NCI-H1092 treated with DMSO at 0.1 percent for 48 hours (cell line): ENCODE measurements at regions not wholly inside any gene's neighbourhood (a gene's known extent, or its start where the extent isn't known, plus 50 kb on each side); places are given as distances from the start of the nearest gene placed in this dataset.

Experiments
- DNase-seq: peaks from one replicate; lab custom pipeline; 2025; lab: John Stamatoyannopoulos, UW

DNA sequence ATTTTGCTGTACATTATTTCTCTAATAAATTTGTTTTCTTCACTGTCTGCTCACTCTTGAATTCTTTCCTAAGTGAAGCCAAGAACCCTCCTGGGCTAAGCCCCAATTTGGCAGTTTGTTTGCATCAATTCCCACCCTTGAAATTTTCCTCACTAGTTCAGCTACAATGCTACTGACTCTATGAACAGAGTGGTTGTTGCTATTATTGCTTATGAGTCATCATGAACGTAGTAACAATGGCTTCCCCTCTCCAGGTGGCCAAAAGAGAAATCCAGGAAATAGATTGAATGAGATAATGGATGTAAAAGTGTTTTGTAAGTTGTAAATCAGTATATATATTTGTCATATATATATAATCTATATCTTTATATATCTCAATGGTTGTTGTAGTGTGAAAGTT is 193.0 kb downstream of the URB2 start:
- DNase-seq, result no peak

DNA sequence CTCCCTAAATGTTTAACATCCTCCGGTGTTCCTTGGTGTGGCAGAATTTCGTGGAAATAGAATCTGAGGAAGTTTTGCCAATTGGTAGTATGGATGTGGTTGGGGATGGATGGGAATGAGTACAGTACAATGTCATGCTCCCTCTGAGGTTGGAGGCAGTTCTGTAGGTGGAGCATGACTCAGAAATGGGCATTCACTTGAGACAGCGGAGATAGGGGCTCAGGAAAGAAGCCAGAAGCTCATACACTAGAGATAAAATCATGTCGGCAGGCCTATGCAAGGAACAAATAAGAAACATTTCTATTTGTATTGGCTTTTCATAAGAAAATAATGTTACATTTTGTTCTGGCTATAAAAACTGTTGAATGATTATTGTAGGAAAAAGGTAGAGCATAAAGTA is 196.0 kb downstream of the URB2 start:
- no peak for DNase-seq

DNA sequence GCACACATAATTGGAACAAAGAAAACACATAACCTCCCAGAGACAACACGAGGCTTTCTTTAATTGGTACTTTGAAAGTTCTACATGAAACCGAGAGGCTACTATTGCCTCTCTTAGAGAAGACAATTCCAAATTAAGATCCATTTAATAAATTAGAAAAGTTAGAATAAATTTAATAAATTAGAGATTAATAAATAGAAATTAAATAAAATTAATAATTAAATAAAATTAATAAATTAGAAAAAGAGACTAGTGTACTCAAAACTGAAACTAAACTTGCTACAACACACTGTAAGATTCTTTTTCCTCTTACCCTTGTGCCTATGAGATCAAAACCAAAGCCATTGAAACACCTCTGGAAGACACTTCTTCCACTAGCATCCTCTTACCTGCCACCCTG is 199.0 kb downstream of the URB2 start:
- DNase-seq, result no peak

DNA sequence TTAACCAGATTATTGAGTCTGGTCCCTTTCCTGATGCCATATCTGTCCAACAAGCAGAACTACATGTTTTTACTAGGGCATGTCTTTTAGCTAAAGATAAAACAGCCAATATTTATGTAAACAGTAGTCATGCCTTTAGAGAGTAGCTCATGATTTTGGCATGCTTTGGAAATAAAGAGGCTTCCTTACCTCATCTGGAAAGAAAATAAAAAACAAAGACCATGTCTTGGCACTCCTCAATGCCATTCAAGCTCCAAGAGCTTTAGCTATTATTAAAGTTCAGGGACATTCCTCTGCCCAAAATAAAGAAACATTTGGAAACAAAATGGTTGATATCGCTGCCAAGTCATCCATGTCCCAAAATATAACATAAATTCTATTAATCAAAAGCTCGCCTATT is 202.4 kb downstream of the URB2 start:
- DNase-seq, result no peak

DNA sequence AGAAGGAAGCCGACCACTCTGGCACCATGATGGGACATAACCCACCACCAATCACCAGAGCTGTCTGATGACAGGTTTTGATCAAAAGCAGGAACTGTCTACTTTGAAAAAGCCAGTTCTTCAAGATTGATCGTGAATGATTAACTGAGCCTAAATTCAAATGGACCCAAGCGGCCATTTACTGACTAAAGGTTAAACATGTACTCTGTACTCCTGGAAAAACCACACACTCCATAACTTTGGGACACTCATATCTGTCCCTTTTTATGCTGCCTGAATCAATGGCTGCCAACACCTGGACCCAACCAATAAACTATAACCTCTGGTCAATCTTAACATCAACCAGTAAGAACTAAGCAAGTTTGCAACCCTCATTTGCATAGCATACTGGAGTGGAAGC is 206.6 kb downstream of the URB2 start:
- no peak for DNase-seq

DNA sequence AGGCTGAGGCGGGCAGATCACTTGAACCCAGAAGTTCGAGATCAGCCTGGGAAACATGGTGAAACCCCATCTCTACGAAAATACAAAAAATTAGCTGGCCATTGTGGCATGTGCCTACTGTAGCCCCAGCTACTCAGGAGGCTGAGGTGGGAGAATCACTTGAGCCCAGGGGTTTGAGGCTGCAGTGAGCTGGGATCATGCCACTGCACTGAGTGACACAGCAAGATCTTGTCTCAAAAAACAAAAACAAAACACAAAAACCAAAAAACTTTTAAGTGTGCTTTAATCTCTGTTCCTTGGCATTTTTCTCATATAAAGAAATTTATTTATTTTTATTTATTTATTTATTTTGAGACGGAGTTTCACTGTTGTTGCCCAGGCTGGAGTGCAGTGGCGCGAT is 208.2 kb downstream of the URB2 start:
- DNase-seq, result no peak

DNA sequence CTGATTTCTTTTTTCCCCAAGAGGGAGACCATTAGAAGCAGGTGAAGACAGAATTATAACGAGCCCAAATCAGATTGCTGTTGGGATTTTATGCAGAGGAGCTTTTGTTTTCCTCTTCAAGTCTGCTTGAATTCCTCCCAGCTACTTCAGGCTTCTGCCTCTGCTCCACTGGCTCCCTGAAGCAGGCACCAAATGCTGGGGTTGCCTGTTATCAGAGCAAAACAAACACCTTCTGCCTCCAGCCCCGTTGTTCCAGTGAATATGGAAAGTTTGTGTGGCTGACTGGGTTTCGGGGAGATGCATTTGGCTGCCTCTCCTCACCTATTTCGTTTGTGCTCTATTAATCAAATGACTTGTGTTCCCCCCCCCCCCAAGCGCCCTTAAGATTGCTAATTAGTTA is 209.2 kb downstream of the URB2 start:
- DNase-seq, result no peak

DNA sequence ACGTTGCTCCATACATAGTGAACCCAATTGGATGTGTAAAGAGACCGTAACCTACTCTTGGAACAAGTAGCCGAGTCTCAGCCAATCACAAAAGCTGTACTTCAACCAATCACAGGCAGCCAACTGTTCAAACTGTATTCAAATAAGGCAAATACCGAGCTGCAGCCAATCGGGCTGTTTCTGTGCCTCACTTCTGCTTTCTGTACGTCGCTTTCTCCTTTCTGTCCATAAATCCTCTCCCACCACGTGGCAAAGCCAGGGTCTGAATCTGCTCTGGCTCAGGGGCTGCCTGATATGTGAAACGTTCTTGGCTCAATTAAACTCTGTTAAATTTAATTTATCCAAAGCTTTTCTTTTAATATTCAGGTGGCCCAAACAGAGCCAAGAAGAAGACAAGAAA is 210.3 kb downstream of the URB2 start:
- DNase-seq, result no peak

DNA sequence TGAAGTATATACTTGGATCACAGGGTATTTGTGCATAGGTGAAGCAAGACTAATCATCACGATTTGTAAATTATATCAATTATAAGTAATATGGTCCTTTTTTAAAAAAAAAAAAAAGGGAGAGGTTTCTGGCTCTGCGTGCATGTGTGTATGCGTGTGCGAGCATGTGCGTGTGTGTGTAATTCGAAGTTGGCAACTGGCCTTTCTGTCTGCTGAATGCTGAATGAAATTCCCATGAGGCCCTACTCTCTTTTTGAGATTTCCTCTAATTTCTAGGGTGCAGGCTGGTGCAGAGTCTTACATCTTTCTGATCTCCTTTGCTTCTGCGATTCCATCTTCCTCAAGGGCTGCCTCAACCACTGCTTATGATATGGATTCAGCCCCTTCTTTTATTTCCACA is 212.2 kb downstream of the URB2 start:
- DNase-seq, result no peak

DNA sequence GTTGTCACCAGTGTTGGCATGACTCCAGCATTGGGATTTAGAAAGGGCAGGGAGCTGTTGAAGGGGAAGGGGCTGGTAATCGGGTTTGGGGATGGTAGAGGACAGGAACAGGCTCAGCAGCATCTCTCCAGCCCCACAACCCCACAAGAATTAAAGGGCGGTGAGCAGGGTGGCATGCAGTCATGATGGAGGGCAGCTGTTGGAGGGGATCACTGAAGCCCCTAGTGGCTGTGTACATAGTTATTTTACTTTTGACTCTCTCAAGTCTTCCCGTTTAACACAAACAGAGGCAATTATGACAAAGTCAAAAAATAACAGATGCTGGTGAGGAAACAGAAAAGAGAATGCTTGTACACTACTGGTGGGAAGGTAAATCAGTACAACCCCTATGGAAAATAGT is 213.8 kb downstream of the URB2 start:
- DNase-seq, result no peak

DNA sequence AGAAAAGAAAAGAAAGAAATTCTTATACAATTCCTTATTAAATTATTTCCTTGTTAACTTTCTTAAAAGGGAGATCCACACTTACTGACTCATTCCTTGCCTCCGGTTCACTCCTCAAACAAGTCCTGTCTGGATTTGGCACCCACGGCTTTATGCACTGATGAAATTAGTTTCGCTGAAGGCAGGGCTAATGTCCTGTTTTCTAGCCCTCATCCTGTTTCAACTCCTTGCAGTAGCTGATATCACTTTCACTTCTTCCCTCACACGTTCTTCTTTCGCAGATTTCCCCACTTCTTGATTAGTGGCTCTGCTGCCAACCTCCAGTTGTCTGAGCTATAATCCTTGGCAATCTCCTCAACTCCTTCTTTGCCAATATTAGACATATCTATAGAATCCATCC is 215.2 kb downstream of the URB2 start:
- no peak for DNase-seq

DNA sequence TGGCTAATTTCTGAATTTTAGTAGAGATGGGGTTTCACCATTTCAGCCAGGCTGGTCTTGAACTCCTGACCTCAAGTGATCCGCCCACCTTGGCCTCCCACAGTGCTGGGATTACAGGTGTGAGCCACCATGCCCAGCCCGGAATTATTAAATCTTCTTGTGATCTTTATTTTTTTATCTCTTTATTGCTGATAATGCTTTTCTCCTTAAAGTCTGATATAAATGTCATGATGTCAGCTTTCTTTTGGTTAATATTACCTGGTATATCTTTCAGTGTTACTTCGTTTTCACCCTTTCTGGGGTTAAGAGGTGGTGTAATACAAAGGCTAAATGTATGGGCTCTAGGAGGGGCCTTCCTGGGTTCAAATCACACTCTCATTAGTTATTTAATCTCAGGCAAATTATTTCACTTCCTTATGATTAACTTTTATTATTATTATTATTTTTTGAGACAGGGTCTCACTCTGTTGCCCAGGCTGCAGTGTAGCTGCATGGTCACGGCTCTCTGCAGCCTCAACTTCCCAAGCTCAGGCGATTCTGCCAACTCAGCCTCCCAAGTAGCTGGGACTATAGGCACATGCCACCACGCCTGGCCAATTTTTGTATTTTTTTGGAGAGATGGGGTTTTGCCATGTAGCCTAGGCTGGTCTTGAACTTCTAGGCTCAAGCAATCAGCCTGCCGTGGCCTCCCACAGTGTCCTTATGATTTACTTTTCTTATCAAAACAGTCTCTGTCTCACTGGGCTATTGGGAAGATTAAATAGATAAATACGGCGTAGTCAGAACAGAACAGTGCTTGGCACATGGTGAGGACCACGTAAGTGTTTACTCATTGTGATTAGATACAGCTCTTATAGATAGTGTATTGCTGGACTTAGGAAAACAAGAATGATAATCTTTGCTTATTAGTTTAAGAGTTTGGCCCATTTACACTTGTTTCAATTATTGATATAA is 216.5 kb downstream of the URB2 start:
- peak; percentile 34 for DNase-seq

DNA sequence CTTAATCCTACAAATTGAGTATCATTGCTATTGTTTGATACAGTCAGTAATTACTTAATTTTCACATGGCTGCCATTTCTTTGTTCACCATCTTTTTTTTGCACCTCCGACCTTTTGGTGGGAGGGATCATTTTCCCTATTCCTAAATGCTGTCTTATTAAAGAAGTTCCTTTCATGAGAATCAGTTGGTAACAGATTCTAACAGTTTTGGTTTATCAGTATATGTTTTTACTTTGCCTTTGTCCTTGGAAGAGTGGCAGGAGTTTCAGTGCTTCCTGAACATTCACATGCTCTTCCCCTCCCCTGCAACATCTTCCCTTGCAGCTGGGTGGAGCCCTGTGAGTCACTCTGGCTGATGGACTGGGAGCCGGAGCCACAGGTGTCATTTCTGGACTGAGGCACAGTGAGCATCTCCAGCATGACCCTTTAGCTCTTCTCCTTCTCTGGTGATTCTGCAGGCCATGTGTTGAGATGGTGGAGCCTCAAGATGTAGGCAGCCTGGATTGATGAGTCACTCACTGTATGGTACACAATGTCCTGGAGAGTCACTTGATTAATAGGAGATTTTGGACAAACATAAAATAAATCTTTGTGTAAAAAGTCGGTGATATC is 217.7 kb downstream of the URB2 start:
- DNase-seq, result no peak

DNA sequence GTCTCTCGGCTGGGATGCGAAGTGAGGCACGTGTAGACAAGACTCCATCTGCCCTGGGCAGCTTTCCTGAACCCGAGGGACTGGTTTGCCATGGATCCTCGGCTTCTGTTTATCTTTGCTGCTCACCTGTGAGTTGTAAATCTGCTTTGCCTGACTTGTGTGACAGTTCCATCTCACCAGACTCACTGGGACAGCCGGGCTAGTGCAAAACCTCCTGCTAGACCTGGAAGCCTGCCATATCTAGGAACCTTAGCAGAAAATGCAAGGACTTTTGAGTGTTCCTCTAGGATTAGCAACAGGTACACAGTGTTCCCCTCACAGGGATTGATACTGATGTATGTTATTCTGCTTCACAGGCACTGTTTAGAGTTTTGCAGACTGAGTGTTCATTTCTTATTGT is 218.6 kb downstream of the URB2 start:
- DNase-seq, result peak; percentile 36

DNA sequence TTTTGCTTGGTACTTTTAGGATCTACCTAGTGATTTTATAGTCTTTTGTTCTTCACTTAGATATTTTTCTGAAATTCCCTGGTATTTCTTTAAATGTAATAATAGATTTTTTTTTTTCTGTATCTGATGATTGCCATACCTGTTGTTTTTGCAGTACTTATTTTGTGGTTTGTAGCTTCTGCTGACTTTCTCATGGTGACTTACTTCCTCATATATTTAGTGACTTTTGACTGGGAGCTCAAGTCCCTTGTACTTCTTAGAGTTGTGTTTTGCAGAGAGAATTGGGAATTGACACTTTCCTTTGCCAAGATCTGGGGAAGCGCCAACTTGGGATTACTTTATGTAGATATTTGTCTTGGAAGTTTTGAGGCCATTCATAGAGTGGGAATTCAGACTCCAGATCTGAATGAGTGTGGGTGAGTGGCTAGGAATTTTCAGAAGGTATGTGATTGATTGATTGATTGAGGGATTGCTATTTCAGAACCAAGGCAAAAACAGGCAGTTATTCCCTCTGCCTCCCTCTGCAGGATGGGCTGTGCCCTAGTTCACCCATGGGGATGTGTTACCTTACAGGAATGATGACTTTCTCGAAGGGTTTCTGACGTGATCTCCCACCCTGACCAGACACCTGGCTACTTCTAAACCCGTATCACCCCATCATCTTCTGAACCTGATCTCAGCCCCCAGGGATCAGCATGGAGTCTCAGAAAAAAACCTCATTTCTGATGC is 219.5 kb downstream of the URB2 start:
- no peak for DNase-seq

DNA sequence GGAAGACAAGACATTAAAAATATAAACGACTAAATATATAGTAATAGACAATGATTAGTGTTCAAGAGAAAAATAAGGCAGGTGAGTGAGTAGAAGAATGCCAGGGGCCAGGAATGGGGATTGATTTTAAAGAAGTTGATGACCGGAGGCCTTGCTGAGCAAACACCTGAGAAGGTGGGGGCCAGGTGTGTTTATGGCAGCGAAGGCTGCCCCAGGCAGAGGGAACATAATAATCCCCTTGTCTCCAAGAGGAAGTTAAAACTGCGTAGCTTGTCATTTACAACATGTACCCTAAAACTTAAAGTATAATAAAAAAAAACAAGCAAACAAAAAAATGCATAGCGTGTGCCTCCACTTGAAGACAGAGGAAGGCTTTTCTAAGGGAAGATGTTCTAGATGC is 220.3 kb downstream of the URB2 start:
- DNase-seq, result no peak

DNA sequence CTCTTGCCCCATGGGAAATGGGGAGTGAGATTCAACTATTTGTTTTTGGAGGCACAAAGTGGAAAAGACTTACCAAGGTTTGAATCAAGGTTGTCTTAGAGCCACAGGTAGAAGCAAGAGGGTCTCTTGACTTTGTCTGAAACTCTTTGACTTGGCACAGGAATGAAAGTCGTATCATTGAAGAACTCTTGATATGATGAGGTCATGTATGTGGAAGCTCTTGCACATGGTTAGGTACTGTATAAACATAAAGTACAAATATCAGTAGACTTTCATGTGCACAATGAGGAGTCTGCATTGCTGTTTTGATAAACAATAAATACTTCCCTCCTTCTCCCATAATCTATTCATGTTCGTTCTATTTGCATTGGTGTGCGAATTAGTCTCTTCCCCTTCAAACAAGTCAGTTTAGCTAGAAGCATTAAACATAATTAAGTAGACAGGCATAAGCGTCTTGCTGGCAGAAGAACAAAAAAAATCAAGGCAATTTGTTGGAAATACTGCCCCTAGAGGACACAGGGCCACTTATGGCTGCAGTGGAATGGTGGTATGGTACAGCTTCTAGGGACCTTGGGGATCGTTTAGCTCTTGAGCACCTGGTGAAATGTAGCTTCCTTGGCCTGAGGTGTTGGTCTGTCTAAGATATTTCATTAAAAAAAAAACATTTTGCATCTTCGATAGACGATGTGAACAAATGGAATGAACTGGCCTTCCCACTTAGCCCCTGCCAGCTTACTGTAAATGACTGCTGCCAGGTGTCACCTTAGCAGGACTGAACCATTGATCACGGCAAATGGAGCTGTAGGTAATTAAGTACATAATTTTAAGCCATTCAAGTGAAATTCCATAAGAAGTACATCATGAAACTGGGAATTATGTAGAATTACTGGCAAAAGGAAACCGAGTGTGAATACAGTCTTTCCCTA is 218.0 kb upstream of the GALNT2 start:
- peak; percentile 20 for DNase-seq

DNA sequence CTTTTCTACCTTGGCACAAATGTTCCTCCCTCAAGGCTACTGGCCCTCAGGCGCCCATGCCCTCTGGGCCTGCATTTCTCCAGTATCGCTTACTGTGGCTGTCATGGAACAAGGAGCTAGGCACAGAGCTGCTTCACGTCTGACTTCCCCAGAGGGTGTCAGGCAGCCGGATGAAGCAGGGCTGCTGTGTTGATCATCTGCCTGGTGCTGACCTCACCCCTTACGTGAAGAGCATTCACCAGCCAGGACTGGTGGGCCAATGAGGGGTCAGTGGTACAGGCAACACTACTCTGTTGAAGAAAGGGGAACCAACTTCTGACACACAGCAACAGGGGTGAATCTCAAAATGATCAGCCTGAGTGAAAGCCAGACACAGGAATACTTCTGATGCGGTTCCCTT is 215.5 kb upstream of the GALNT2 start:
- no peak for DNase-seq

DNA sequence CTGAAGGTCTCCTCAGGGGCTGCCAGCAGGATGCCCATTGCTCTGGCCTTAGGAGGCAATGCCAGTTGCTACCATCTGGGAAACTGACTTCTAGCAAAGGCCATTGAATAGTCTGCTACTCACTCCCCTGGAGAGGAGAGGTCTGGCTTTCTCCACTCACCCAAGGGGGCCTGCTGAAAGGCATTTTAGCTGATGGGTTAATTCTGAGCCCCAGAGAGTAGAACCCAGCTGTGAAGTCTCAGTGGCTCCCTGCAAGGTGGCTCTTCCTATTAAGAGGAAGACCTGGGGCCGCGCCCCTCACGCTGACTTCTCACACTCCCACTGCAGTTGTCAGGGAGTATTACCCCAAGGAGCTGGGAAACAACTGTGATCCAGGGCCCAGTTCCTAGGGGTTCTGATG is 213.3 kb upstream of the GALNT2 start:
- no peak for DNase-seq

DNA sequence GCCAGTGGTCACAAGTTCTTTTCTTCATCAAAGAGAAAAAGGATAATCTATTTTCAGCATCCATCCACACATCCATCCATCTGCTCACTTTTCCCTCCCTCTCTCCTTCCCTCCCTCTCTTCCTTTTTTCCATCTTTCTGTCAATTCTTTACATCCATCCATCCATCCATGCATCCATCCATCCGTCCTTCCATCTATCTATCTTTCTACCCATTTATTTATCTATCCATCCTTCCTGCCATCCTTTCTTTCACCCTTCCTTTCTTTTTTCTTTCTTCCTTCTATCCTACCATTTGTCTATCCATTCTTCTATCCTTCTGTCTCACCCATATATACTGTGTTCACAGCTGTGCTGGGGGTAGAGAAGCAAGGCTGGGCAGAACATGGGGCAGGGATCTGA is 212.4 kb upstream of the GALNT2 start:
- no peak for DNase-seq

DNA sequence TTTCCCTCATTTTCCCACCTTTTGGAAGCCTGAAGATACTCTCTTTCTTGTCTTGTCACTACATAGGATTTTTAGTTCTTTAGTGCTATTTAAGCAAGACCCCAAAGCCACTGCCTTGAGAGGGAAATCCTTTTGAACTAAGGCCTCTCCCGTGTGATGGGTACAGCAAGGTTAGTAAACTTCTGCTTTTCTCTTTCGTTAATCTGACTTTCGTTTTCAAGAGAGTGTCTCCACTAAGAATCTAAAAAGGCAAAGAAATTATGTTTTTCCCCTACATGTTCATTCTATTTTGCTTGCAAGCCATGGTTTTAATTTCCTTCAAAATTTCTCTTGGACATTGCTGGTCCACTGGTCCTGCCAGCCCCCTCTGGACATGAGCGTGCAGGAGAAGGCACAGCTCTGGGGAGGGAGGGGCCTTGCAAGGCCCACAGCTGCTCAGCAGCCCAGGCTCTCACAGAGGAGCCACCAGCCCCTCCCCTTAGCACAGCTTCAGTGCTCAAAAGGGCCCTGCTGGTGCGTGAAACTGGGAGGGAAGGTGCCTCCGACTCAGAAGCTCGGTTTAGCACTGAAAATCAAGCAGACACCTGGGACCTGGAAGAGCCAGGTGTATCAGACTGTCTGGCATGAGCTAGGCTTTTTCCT is 210.9 kb upstream of the GALNT2 start:
- DNase-seq, result no peak
